ENCODE measurements at regions not wholly inside any gene's neighbourhood (a gene's known extent, or its start where the extent isn't known, plus 50 kb on each side); places are given as distances from the start of the nearest gene placed in this dataset.

GRCh38 chr6:43971776-43972126 lies 155.5 kb downstream of the MRPL14 start (continued):
- TF ChIP-seq POLR2AphosphoS2 (IDR thresholded peaks at IDR 0.05; ENCODE audit: low read length) (no peak), ATF3 (IDR thresholded peaks at IDR 0.05) (no peak), ATF3 (CRISPR knock-in tag; conservative IDR thresholded peaks at IDR 0.05) (no peak; the same call in 1 of the 2 replicates), ZNF57 (CRISPR knock-in tag; IDR thresholded peaks at IDR 0.05) (no peak), FOXJ3 (CRISPR knock-in tag; IDR thresholded peaks at IDR 0.05) (no peak), ZNF830 (CRISPR knock-in tag; IDR thresholded peaks at IDR 0.05) (no peak), TSC22D4 (tag; IDR thresholded peaks at IDR 0.05) (no peak), MAFK (IDR thresholded peaks at IDR 0.05; ENCODE audit: low read length) (peak; percentile 47; the same call in 1 of the 2 replicates), TBL1XR1 (IDR thresholded peaks at IDR 0.05; ENCODE audit: low read length in 2 of 2) (0 out of 4 replicates have a peak, but pooled peaks of 1 of the 2 experiments have one; percentile 35), ZSCAN29 (IDR thresholded peaks at IDR 0.05) (no peak), NFIC (IDR thresholded peaks at IDR 0.05) (no peak), ZNF140 (CRISPR knock-in tag; IDR thresholded peaks at IDR 0.05) (no peak), ZNF655 (CRISPR knock-in tag; IDR thresholded peaks at IDR 0.05) (no peak), E2F6 (IDR thresholded peaks at IDR 0.05; ENCODE audit: borderline replicate concordance in 1 of 2, extremely low read depth in 1 of 2, insufficient read depth in 1 of 2, insufficient read length in 1 of 2, low read depth in 1 of 2, low read length in 1 of 2, poor library complexity in 1 of 2, severe bottlenecking in 1 of 2) (no peak), DMBX1 (CRISPR knock-in tag; IDR thresholded peaks at IDR 0.05; ENCODE audit: borderline replicate concordance) (0 out of 2 replicates have a peak, but pooled peaks have one; percentile 5), ZNF644 (tag; IDR thresholded peaks at IDR 0.05; ENCODE audit: low read depth) (0 out of 2 replicates have a peak, but pooled peaks have one; percentile 6), SAP30 (IDR thresholded peaks at IDR 0.05; ENCODE audit: borderline replicate concordance, insufficient read depth, low read depth, low read length, poor library complexity, severe bottlenecking) (no peak), FOXP4 (CRISPR knock-in tag; IDR thresholded peaks at IDR 0.05; ENCODE audit: borderline replicate concordance) (no peak), E4F1 (CRISPR knock-in tag; IDR thresholded peaks at IDR 0.05; ENCODE audit: borderline replicate concordance) (no peak), NFIX (CRISPR knock-in tag; IDR thresholded peaks at IDR 0.05; ENCODE audit: low read depth) (no peak), RFX1 (IDR thresholded peaks at IDR 0.05) (no peak), ARNT (IDR thresholded peaks at IDR 0.05) (no peak), C11orf30 (IDR thresholded peaks at IDR 0.05; ENCODE audit: low read depth) (peak; percentile 90)

Measured in K562 (cell line).